Activated gamma-delta T cell treated with anti-CD3 and anti-CD28 coated beads, Interleukin-2, amount 50 U/mL, for 16 hours (primary cell): ENCODE measurements at regions not wholly inside any gene's neighbourhood (a gene's known extent, or its start where the extent isn't known, plus 50 kb on each side); places are given as distances from the start of the nearest gene placed in this dataset.
"Not testable (repeated sequence)": the region's sequence is repeated elsewhere in the genome, so short reads cannot be mapped to it uniquely, and the experiment has no call there.

Source experiments
- DNase-seq: peaks from one replicate; pipeline ENCODE4 v3.0.0-alpha.2; 2020; ENCODE audit warnings: low read depth

- DNase-seq = not testable (repeated sequence)
Observed at GRCh38 chr1:146324463-146324862, 95.6 kb upstream of the NOTCH2NLA start.

DNA sequence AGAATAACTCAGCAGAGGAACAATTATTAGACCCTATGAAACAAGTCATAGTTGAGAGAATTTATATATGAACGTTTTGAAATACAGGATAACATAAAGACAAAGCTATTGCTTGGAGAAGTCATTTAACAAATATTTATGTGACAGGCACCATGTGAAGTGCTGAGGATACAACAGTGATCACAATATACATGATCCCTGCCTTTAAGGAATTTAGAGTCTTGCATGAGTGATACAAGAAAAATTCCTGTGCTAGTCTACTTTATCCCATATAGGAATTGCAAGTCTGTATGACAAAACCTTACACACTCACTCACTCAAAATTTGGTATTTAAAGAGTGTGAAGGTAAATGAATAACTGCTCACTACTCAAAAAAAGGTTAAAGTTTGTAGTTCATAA, 94.5 kb upstream of the NOTCH2NLA start:
- DNase-seq = not testable (repeated sequence)

- DNase-seq = not testable (repeated sequence)
Observed at GRCh38 chr1:146322893-146323292, 94.1 kb upstream of the NOTCH2NLA start.

DNA sequence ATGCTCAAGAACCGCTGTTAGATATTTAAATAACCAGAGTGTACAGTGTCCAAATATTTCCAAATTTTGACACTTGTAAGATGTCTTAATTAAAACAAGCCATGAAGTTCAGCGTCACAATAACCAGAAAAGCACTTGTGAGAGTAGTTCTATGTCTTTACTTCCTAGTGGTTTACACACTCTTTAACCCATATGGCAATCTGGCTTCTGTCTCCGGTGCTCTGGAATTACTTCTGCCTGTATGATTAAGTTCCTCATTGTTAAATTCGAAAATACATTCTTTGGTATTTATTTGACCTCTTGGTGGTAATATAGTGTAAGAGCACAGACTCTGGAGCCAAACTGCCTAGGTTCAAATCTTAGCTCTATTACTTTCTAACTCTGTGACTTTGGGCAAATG, 89.9 kb upstream of the NOTCH2NLA start:
- DNase-seq = not testable (repeated sequence)

DNA sequence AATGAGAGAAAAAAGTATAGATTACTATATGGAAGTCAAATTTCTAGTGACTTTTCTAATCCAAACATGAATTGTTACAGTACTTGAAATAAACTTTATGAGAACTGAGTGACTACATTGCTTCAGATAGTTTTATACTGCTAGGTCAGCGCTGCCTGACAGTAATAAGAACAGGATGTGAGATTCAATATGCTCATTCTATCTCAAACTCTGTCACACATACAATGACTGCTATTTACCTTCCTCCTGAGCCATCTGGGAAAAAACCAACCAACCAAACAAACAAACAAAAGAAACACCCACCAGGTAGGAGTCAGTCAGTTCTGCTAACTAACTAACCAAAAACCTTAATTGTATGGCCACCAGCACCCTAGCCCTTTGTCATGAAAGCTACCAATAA, 89.0 kb upstream of the NOTCH2NLA start:
- not testable (repeated sequence) for DNase-seq

- DNase-seq = not testable (repeated sequence)
Observed at GRCh38 chr1:146314449-146315246, 85.8 kb upstream of the NOTCH2NLA start.

- DNase-seq = not testable (repeated sequence)
Observed at GRCh38 chr1:146310579-146310978, 81.8 kb upstream of the NOTCH2NLA start.

DNA sequence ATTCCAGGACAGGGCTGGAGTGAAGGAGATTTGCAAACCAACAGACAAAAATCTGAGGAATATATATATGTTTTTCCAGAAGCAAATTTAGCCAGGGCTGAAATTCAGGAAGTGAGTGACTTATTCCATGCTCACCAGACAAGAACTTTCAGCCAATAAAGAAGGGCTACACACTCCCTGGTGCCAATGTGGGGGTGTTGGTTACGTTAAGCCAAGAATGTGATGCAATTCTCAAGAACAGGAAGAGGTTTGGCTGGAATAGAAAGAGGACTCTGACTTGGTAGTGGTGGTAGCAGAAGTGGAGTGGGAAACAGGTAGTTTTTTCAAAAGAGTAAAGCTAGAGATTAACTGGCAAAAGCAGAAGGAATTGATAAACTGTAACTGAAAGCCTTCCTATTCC, 80.6 kb upstream of the NOTCH2NLA start:
- not testable (repeated sequence) for DNase-seq

GRCh38 chr1:146308892-146309291, 80.1 kb upstream of the NOTCH2NLA start:
- not testable (repeated sequence) for DNase-seq

DNA sequence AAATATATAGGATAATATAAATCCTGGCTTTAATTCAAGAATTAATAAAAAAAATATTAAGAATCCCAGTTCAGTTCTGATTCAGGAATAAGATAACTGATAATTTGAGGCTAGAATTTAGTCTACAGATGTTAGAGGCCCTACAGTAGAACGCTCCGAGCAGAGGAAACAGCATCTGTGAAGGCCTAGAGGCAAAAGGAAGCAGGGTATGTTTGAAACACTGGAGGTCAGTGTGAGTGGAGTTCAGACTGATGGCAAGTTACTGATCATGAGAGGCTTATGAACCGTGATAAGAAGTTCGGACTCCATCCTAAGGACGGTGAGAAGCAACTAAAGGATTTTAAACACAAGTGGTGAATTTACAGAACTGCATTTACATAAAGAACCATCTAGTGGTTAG, 79.3 kb upstream of the NOTCH2NLA start:
- DNase-seq = not testable (repeated sequence)

DNA sequence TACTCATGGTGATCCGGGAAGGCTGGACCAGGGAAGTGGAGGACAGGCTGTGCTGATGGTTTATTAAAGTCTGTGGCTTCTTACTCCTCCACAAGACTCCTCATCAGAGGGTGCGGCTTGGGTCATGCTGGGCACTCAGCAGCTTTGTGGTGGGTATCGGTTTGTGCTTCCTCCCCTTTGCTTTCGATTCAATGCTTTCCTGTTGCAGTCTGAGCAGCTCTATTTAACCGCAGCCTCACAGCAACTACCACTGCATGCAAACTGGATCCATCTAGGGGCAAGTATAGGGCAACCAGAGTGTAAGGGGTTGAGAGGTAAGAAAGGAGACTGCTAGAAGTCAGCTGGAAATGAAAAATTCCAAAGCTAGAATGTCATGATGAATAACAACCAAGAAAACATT, 78.8 kb upstream of the NOTCH2NLA start:
- not testable (repeated sequence) for DNase-seq

DNA sequence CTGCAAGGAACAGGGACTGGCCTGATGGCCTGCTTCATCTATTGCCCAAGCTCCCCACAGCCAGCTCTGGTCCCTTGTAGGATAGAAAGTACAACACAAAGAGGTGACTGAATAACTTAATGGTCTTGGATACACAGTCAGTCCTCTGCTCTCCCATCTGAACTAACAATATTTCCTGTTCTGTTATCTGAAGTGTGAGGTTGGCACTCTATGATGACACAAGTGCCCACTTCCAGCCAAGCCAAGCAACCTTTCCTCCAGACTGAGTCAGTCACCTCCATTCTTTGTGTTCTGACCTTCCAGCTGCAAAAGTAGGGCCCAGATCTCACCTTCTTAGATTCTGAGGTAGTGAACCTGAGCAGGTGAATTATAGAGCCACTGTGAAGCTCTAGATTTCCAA, 77.8 kb upstream of the NOTCH2NLA start:
- DNase-seq = not testable (repeated sequence)

DNA sequence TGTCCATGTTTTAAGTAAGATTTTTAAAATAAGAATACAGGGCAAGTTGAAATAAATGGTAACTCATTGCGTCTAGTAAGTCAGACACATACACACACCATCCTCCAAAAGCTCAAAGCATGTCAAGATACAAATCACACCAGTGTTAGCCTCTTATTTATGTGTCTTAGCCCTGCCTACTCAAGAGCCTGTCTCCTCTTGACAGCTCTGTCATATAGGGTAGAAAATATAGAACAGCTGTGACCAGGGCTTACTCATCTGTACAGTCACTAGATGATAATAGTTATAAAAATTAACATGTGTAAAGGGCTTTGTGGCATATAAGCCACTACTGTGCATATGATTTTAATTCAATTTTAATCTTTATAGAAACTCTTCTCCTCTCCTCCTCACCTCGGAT, 76.6 kb upstream of the NOTCH2NLA start:
- DNase-seq = not testable (repeated sequence)

DNA sequence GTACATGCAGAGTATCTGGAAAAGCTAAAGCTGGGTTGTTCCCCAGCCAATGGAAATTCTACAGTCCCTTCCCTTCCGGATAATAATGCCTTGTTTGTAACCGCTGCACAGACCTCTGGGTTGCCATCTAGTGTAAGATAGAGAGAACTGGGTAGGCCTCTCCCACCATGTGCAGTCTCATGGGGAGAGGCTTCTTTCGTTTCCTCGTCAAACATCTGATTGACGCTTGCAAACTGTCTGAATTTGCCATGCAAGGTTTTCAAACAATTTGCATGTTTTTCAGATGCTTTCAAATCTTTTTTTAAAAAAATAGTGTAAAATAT, 69.7 kb upstream of the NOTCH2NLA start:
- DNase-seq = not testable (repeated sequence)

- DNase-seq = not testable (repeated sequence)
Observed at GRCh38 chr1:146297781-146298574, 69.2 kb upstream of the NOTCH2NLA start.

GRCh38 chr1:146292940-146293936, 64.4 kb upstream of the NOTCH2NLA start:
- DNase-seq = not testable (repeated sequence)

GRCh38 chr1:146292424-146292823, 63.6 kb upstream of the NOTCH2NLA start:
- DNase-seq = not testable (repeated sequence)

- DNase-seq = not testable (repeated sequence)
Observed at GRCh38 chr1:146287881-146288280, 59.1 kb upstream of the NOTCH2NLA start.

- not testable (repeated sequence) for DNase-seq
Observed at GRCh38 chr1:146284760-146285159, 55.9 kb upstream of the NOTCH2NLA start.

- DNase-seq = not testable (repeated sequence)
Observed at GRCh38 chr1:146283527-146283880, 54.7 kb upstream of the NOTCH2NLA start.

DNA sequence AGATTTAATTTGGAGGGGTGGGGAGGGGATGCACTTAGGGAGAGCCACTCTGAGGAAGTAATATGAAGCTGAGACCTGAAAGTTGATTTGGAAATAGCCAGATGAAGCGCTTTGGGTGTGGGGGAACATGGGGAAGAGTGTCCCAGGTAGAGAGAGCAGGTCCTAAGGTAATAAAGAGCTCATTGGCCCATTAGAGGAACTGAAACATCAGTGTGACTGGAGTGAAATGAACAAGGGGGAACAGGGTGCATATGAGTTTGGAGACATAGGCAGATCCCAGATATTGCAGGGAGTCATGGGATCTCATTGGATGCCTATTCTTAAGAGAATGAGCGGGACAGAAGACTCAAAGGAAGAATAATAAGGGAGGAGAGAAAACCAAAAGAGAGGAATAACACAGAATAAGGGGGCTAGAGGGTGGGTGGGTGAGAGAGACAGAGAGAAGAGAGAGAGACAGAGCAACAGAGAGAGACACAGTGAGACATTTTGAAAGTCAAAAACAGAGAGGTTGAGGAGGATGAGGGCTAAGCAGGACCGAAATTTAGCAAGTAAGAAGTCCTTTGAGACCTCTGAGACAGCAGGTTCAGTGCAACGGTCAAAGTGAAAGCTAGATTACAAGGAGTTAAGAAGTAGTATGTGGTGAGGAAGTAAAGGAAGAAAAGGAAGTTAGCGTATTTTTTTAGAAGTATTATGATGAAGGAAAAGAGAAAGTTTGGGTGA, 54.1 kb upstream of the NOTCH2NLA start:
- not testable (repeated sequence) for DNase-seq
